MM.1S (cell line): ENCODE measurements at regions not wholly inside any gene's neighbourhood (a gene's known extent, or its start where the extent isn't known, plus 50 kb on each side); places are given as distances from the start of the nearest gene placed in this dataset.

Experiments
- EZH2 ChIP-seq: fragments of 300-600 bp; sonication (generic); optimal IDR thresholded peaks from 2 replicates; pipeline ENCODE3; 2017; ENCODE audit warnings: low read depth, mild to moderate bottlenecking, antibody characterized with exemption, low read length, mixed read lengths
- TF ChIP-seq, protein P1 (sequence below): fragments of 300-600 bp; sonication (generic); IDR thresholded peaks from 2 replicates; pipeline ENCODE4 v1.5.1; 2016; ENCODE audit warnings: antibody characterized with exemption, low read length, mixed read lengths

DNA sequence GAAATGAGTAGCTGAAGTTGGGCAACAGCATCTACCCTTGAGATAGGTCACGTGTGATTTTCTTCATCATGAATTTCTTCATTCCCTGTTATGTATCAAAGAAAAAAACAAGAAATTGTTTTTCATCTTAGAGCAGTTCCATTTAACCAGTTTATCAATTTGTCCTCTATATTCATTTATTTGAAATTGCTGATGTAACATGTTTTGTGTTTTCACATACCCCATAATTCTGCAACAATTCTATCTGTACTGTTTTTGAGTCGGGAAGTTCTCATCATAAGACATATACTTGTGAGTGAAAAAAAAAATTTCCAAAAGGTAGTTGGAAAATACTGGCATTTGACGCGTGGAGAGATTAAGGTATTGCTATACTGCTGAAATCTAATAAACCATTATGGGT, 422.6 kb upstream of the REG3G start:
- TF ChIP-seq EZH2: no peak
- TF ChIP-seq, protein P1, sequence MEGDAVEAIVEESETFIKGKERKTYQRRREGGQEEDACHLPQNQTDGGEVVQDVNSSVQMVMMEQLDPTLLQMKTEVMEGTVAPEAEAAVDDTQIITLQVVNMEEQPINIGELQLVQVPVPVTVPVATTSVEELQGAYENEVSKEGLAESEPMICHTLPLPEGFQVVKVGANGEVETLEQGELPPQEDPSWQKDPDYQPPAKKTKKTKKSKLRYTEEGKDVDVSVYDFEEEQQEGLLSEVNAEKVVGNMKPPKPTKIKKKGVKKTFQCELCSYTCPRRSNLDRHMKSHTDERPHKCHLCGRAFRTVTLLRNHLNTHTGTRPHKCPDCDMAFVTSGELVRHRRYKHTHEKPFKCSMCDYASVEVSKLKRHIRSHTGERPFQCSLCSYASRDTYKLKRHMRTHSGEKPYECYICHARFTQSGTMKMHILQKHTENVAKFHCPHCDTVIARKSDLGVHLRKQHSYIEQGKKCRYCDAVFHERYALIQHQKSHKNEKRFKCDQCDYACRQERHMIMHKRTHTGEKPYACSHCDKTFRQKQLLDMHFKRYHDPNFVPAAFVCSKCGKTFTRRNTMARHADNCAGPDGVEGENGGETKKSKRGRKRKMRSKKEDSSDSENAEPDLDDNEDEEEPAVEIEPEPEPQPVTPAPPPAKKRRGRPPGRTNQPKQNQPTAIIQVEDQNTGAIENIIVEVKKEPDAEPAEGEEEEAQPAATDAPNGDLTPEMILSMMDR: no peak
